ENCODE measurements at regions not wholly inside any gene's neighbourhood (a gene's known extent, or its start where the extent isn't known, plus 50 kb on each side); places are given as distances from the start of the nearest gene placed in this dataset.

DNA sequence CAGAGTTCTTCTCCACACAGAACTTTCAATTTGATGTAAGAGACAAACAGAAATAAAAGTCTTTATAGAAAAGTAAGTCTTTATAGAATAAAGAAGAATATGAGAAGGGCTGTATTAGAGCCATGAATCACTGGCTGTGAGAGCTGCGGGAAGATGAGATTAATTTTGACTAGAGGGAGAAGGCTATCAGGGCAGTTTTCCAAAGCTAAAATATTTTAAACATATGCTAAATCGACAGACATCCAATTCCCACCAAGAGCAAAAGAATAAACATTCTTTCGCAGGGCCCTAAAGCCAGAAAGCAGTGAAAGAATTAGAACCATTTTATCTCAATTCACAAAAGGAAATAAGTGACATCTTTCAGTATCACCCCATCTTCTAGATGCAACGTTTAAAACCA lies 208.3 kb upstream of the MAP3K1 start:
- TF ChIP-seq, protein P1, sequence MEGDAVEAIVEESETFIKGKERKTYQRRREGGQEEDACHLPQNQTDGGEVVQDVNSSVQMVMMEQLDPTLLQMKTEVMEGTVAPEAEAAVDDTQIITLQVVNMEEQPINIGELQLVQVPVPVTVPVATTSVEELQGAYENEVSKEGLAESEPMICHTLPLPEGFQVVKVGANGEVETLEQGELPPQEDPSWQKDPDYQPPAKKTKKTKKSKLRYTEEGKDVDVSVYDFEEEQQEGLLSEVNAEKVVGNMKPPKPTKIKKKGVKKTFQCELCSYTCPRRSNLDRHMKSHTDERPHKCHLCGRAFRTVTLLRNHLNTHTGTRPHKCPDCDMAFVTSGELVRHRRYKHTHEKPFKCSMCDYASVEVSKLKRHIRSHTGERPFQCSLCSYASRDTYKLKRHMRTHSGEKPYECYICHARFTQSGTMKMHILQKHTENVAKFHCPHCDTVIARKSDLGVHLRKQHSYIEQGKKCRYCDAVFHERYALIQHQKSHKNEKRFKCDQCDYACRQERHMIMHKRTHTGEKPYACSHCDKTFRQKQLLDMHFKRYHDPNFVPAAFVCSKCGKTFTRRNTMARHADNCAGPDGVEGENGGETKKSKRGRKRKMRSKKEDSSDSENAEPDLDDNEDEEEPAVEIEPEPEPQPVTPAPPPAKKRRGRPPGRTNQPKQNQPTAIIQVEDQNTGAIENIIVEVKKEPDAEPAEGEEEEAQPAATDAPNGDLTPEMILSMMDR (conservative IDR thresholded peaks at IDR 0.05) = no peak
- no peak for TF ChIP-seq EZH2 (IDR thresholded peaks at IDR 0.05; ENCODE audit: low read depth)

Data from PC-9 (cell line).